Spleen (tissue), 7 donors: ENCODE measurements at regions not wholly inside any gene's neighbourhood (a gene's known extent, or its start where the extent isn't known, plus 50 kb on each side); places are given as distances from the start of the nearest gene placed in this dataset.

Experiments used
- CTCF ChIP-seq, 11 experiments: fragments of 200-600 bp in 7 of 11; fragments of 450-650 bp in 4 of 11; sonication (generic) in 4 of 11; IDR thresholded peaks in 8 of 11; conservative IDR thresholded peaks in 3 of 11; 1 replicate in 7 of 11; 2 replicates in 4 of 11; pipeline versions ENCODE4 v1.4.0 to v1.8.0; 2016 to 2021; ENCODE audit warnings: antibody characterized with exemption in 11 of 11, inconsistent platforms in 4 of 11, mild to moderate bottlenecking in 1 of 11
- POLR2A ChIP-seq, 3 donors: fragments of 450-650 bp; IDR thresholded peaks; one replicate each; pipeline ENCODE4 v1.5.1; 2017; ENCODE audit warnings: antibody characterized with exemption in 3 of 3, mild to moderate bottlenecking in 1 of 3
- POLR2AphosphoS5 ChIP-seq, 3 donors: sonication (generic); formaldehyde crosslinking; IDR thresholded peaks; one replicate each; pipeline ENCODE4 v1.5.1; 2017; ENCODE audit warnings: antibody characterized with exemption in 3 of 3
- donor health status: DM: no; HTN: no; CAD: no; lungs with moderate emphysema.
- donor health status: DM: no; HTN: no; CAD: no.
- donor health status: DM: no; HTN: no; CAD: no.

- no peak for TF ChIP-seq CTCF (IDR thresholded peaks at IDR 0.05 in 8 of 11, conservative IDR thresholded peaks at IDR 0.05 in 3 of 11)
- no peak for TF ChIP-seq POLR2A (IDR thresholded peaks at IDR 0.05)
- no peak for TF ChIP-seq POLR2AphosphoS5 (IDR thresholded peaks at IDR 0.05)
Measured at GRCh38 chr16:80330150-80330549, 210.6 kb upstream of the DYNLRB2 start.
